IMR-90 (cell line): ENCODE measurements at regions not wholly inside any gene's neighbourhood (a gene's known extent, or its start where the extent isn't known, plus 50 kb on each side); places are given as distances from the start of the nearest gene placed in this dataset.

Experiments
- ATAC-seq: fragments of 200-7000 bp; cut with Tn5 transposase; 2 replicates; pipeline ENCODE4 v1.9.1; 2020; ENCODE audit warnings: low read depth, mild to moderate bottlenecking, moderate library complexity
- BruUV-seq: library from RNA; stranded (reverse); fragments of 400-500 nt; replicated peaks from 2 replicates; lab custom pipeline; 2021; lab: Mats Ljungman, UMichigan
- CTCF ChIA-PET: fragments of 300-600 bp; formaldehyde crosslinking; extraction: SDS; loops from one replicate; lab custom pipeline; 2021; ENCODE audit warnings: antibody characterized with exemption; lab: Yijun Ruan, JAX
- POLR2A ChIA-PET: fragments of 300-600 bp; sonication (Branson Sonifier 250); formaldehyde crosslinking; loops from one replicate; lab custom pipeline; 2022; ENCODE audit warnings: antibody characterized with exemption; ENCODE audit not compliant: unreplicated experiment; lab: Charles Lee
- DNase-seq: peaks from one replicate; pipeline ENCODE4 v3.0.0; 2013
- H2AFZ ChIP-seq: replicated peaks from 2 replicates; pipeline ENCODE3; 2013; ENCODE audit warnings: low read length, mild to moderate bottlenecking; ENCODE audit not compliant: poor library complexity
- H2AK5ac ChIP-seq: 2 replicates; pipeline ENCODE4 v1.6.1; 2013; ENCODE audit warnings: low read depth, low read length, inconsistent platforms
- H2AK9ac ChIP-seq: replicated peaks from 2 replicates; pipeline ENCODE3; 2013; ENCODE audit warnings: mild to moderate bottlenecking, low read depth, low read length, moderate library complexity; ENCODE audit not compliant: poor library complexity
- H2BK120ac ChIP-seq: 2 replicates; pipeline ENCODE4 v1.6.1; 2013; ENCODE audit warnings: low read depth, low read length, inconsistent platforms
- H2BK15ac ChIP-seq: 3 replicates; pipeline ENCODE4 v1.6.1; 2013; ENCODE audit warnings: low read depth, low read length, inconsistent platforms
- H2BK20ac ChIP-seq: 2 replicates; pipeline ENCODE4 v1.6.1; 2013; ENCODE audit warnings: low read depth, mild to moderate bottlenecking, inconsistent platforms, low read length, moderate library complexity
- H2BK5ac ChIP-seq: 2 replicates; pipeline ENCODE4 v1.6.1; 2013; ENCODE audit warnings: mild to moderate bottlenecking, low read depth, low read length, inconsistent platforms; ENCODE audit not compliant: poor library complexity, severe bottlenecking
- H3K14ac ChIP-seq: replicated peaks from 2 replicates; pipeline ENCODE4 v1.6.1; 2013; ENCODE audit warnings: low read depth, low read length, inconsistent platforms
- H3K18ac ChIP-seq: 2 replicates; pipeline ENCODE4 v1.6.1; 2013; ENCODE audit warnings: low read depth, low read length, control low read depth
- H3K23ac ChIP-seq: 2 replicates; pipeline ENCODE4 v1.6.1; 2013; ENCODE audit warnings: low read depth, low read length, inconsistent platforms
- H3K27ac ChIP-seq: 2 replicates; pipeline ENCODE4 v1.5.1; 2013; ENCODE audit warnings: mild to moderate bottlenecking, control low read depth, low read length; ENCODE audit not compliant: insufficient read depth
- H3K27me3 ChIP-seq: 2 replicates; pipeline ENCODE4 v1.6.1; 2013; ENCODE audit warnings: low read length; ENCODE audit not compliant: control insufficient read depth, insufficient read depth
- H3K36me3 ChIP-seq: 2 replicates; pipeline ENCODE4 v1.6.1; 2013; ENCODE audit warnings: low read length, mixed read lengths; ENCODE audit not compliant: control insufficient read depth, insufficient read depth
- H3K4ac ChIP-seq: 2 replicates; pipeline ENCODE4 v1.6.1; 2013; ENCODE audit warnings: low read depth, low read length, inconsistent platforms
- H3K4me1 ChIP-seq: 2 replicates; pipeline ENCODE4 v1.6.1; 2013; ENCODE audit warnings: low read length, mixed read lengths; ENCODE audit not compliant: control insufficient read depth, insufficient read depth
- H3K4me2 ChIP-seq: 2 replicates; pipeline ENCODE4 v1.6.1; 2013; ENCODE audit warnings: low read depth, mild to moderate bottlenecking, control low read depth, low read length, moderate library complexity
- H3K4me3 ChIP-seq: 2 replicates; pipeline ENCODE4 v1.5.1; 2013; ENCODE audit warnings: low read depth, mild to moderate bottlenecking, control low read depth, low read length, moderate library complexity; ENCODE audit not compliant: insufficient read depth
- H3K56ac ChIP-seq: 2 replicates; pipeline ENCODE4 v1.6.1; 2013; ENCODE audit warnings: low read length, inconsistent platforms; ENCODE audit not compliant: insufficient read depth; ENCODE audit errors: extremely low read depth
- H3K79me1 ChIP-seq, 2 experiments: 2 replicates each; pipeline ENCODE4 v1.6.1; 2013; ENCODE audit warnings: low read length in 2 of 2, inconsistent platforms in 1 of 2, low read depth in 1 of 2
- H3K9ac ChIP-seq: 2 replicates; pipeline ENCODE4 v1.6.1; 2013; ENCODE audit warnings: low read depth, low read length, control low read depth
- H3K9me1 ChIP-seq: 2 replicates; pipeline ENCODE4 v1.6.1; 2013; ENCODE audit warnings: low read length, inconsistent platforms; ENCODE audit not compliant: insufficient read depth
- H3K9me3 ChIP-seq: 2 replicates; pipeline ENCODE4 v1.6.1; 2013; ENCODE audit warnings: low read length; ENCODE audit not compliant: control insufficient read depth, insufficient read depth
- H4K20me1 ChIP-seq: 2 replicates; pipeline ENCODE4 v1.6.1; 2013; ENCODE audit warnings: low read length, inconsistent platforms; ENCODE audit not compliant: insufficient read depth
- H4K5ac ChIP-seq: 2 replicates; pipeline ENCODE4 v1.6.1; 2013; ENCODE audit warnings: mild to moderate bottlenecking, low read depth, low read length, control low read depth
- H4K8ac ChIP-seq, 2 experiments: 2 replicates each; pipeline ENCODE4 v1.6.1; 2013; ENCODE audit warnings: low read depth in 2 of 2, low read length in 2 of 2, control low read depth in 1 of 2, inconsistent platforms in 1 of 2
- H4K91ac ChIP-seq: 2 replicates; pipeline ENCODE4 v1.6.1; 2013; ENCODE audit warnings: low read depth, low read length, inconsistent platforms; ENCODE audit not compliant: insufficient read depth
- BHLHE40 ChIP-seq: fragments of 150-350 bp; IDR thresholded peaks from 2 replicates; pipeline ENCODE4 v1.6.1; 2016; ENCODE audit warnings: mild to moderate bottlenecking, low read depth, low read length
- CEBPB ChIP-seq: IDR thresholded peaks from 2 replicates; pipeline ENCODE4 v1.6.1; 2012; ENCODE audit warnings: low read depth, low read length, improper control_type of control experiment
- CHD1 ChIP-seq: IDR thresholded peaks from 2 replicates; pipeline ENCODE4 v1.6.1; 2012; ENCODE audit warnings: low read depth, low read length, improper control_type of control experiment
- CTCF ChIP-seq: conservative IDR thresholded peaks from 2 replicates; pipeline ENCODE4 v1.5.1; 2012; ENCODE audit warnings: mild to moderate bottlenecking, low read depth, low read length, improper control_type of control experiment
- ELK1 ChIP-seq: fragments of 150-350 bp; IDR thresholded peaks from 2 replicates; pipeline ENCODE4 v1.6.1; 2016; ENCODE audit warnings: low read depth, mild to moderate bottlenecking, low read length, moderate library complexity, borderline replicate concordance
- FOS ChIP-seq: fragments of 150-350 bp; IDR thresholded peaks from 2 replicates; pipeline ENCODE4 v1.6.1; 2016; ENCODE audit warnings: low read depth, low read length
- MAFK ChIP-seq: IDR thresholded peaks from 2 replicates; pipeline ENCODE4 v1.6.1; 2012; ENCODE audit warnings: low read depth, low read length, improper control_type of control experiment
- MAZ ChIP-seq: IDR thresholded peaks from 2 replicates; pipeline ENCODE4 v1.6.1; 2012; ENCODE audit warnings: low read depth, mild to moderate bottlenecking, low read length, improper control_type of control experiment, moderate library complexity, borderline replicate concordance
- MXI1 ChIP-seq: IDR thresholded peaks from 2 replicates; pipeline ENCODE4 v1.6.1; 2012; ENCODE audit warnings: low read depth, mild to moderate bottlenecking, low read length, moderate library complexity, borderline replicate concordance
- NFE2L2 ChIP-seq: fragments of 150-350 bp; IDR thresholded peaks from 2 replicates; pipeline ENCODE4 v1.6.1; 2016; ENCODE audit warnings: low read depth, mild to moderate bottlenecking, low read length
- POLR2A ChIP-seq: IDR thresholded peaks from 2 replicates; pipeline ENCODE4 v1.6.1; 2012; ENCODE audit warnings: mild to moderate bottlenecking, low read depth, low read length
- RAD21 ChIP-seq: IDR thresholded peaks from 2 replicates; pipeline ENCODE4 v1.6.1; 2012; ENCODE audit warnings: low read length, improper control_type of control experiment
- RCOR1 ChIP-seq: IDR thresholded peaks from 2 replicates; pipeline ENCODE4 v1.6.1; 2012; ENCODE audit warnings: mild to moderate bottlenecking, low read length, improper control_type of control experiment; ENCODE audit not compliant: insufficient replicate concordance
- RFX5 ChIP-seq: IDR thresholded peaks from 2 replicates; pipeline ENCODE4 v1.8.0; 2012; ENCODE audit warnings: low read depth, mild to moderate bottlenecking, low read length, moderate library complexity
- SMC3 ChIP-seq: fragments of 150-350 bp; IDR thresholded peaks from 2 replicates; pipeline ENCODE4 v1.6.1; 2016; ENCODE audit warnings: low read depth, mild to moderate bottlenecking, antibody characterized with exemption, low read length, moderate library complexity
- USF2 ChIP-seq: fragments of 150-350 bp; IDR thresholded peaks from 2 replicates; pipeline ENCODE4 v1.6.1; 2017; ENCODE audit warnings: mild to moderate bottlenecking, antibody characterized with exemption, low read length, low read depth
- whole genome bisulfite sequencing, 2 experiments: methylation state at CpG; one replicate each; pipeline versions ENCODE4 v1.1.5 to v1.1.7; 2013; ENCODE audit warnings: missing lambda C conversion rate in 2 of 2; ENCODE audit not compliant: insufficient read length in 1 of 2; ENCODE audit errors: extremely low coverage in 2 of 2; 5-methylcytosine and 5-hydroxymethylcytosine counted together
- dilution Hi-C: fragments of 300-500 bp; cut with HindIII; formaldehyde crosslinking; loops from one replicate; pipeline ENCODE4 v1.14.3; 2018; ENCODE audit warnings: low sequenced_read_pairs; ENCODE audit not compliant: unreplicated experiment
- in situ Hi-C: fragments of 300-500 bp; cut with MboI; formaldehyde crosslinking; loops from 3 replicates; pipeline ENCODE4 v1.14.3; 2019; ENCODE audit warnings: low sequenced_read_pairs, inconsistent platforms, mixed read lengths
- intact Hi-C: fragments of 100-400 bp; cut with micrococcal nuclease; formaldehyde crosslinking; loops from 2 replicates; pipeline ENCODE4 v1.10.0; 2022

- Histone ChIP-seq H4K20me1 (no peaks in the 10 kb centered on the region), H2AK5ac (no peak overlapping the region), H3K27ac (no peak overlapping the region), H3K9me1 (no peaks in the 10 kb centered on the region), H4K8ac (no peak overlapping the region), H3K9ac (no peak overlapping the region), H3K4me1 (peaks cover 1% of the 10 kb centered on the region; the same call in 1 of the 2 replicates), H4K5ac (no peak overlapping the region), H3K9me3 (no peaks in the 10 kb centered on the region), H2BK20ac (no peak overlapping the region), H2AK9ac (no peak overlapping the region), H3K79me1 (no peaks in the 10 kb centered on the region), H2AFZ (no peak overlapping the region), H3K18ac (no peak overlapping the region), H3K36me3 (no peaks in the 10 kb centered on the region), H3K14ac (no peak overlapping the region), H3K4me2 (no peak overlapping the region), H3K4me3 (no peak overlapping the region), H2BK15ac (no peak overlapping the region), H3K4ac (no peak overlapping the region), H2BK5ac (no peak overlapping the region), H4K91ac (no peak overlapping the region), H3K23ac (no peak overlapping the region), H3K56ac (no peak overlapping the region), H3K27me3 (no peaks in the 10 kb centered on the region), H2BK120ac (no peak overlapping the region)
- ChIA-PET POLR2A (no interaction called here), CTCF (interaction anchor here (0.7 to 1.1 kb wide), 2 partner anchors 16 to 436 kb away, joined by 3 read pairs; no protein-coding TSS in a partner anchor)
- TF ChIP-seq RCOR1, result no peak
- TF ChIP-seq CEBPB, result no peak
- TF ChIP-seq SMC3, result no peak
- no peak for TF ChIP-seq POLR2A
- no peak for TF ChIP-seq BHLHE40
- TF ChIP-seq RAD21, result no peak
- TF ChIP-seq ELK1, result no peak
- no peak for TF ChIP-seq CHD1
- TF ChIP-seq MXI1, result no peak
- no peak for TF ChIP-seq FOS
- no peak for TF ChIP-seq MAFK
- no peak for TF ChIP-seq USF2
- no peak for TF ChIP-seq CTCF
- no peak for TF ChIP-seq MAZ
- TF ChIP-seq NFE2L2, result no peak
- TF ChIP-seq RFX5, result no peak
- in situ Hi-C loops (no loop called here), intact Hi-C loops (no loop called here), dilution Hi-C loops (no loop called here)
- no peak for DNase-seq
- ATAC-seq, result no peak; the same call in 1 of the 2 replicates
- no CpG with 5 or more reads among the region's 4 CpGs for WGBS, 2 experiments
- BruUV-seq, result no TSS peak
Observed at GRCh38 chr3:143206955-143207337, 87.4 kb downstream of the CHST2 start.
